ENCODE measurements at regions not wholly inside any gene's neighbourhood (a gene's known extent, or its start where the extent isn't known, plus 50 kb on each side); places are given as distances from the start of the nearest gene placed in this dataset.

DNA sequence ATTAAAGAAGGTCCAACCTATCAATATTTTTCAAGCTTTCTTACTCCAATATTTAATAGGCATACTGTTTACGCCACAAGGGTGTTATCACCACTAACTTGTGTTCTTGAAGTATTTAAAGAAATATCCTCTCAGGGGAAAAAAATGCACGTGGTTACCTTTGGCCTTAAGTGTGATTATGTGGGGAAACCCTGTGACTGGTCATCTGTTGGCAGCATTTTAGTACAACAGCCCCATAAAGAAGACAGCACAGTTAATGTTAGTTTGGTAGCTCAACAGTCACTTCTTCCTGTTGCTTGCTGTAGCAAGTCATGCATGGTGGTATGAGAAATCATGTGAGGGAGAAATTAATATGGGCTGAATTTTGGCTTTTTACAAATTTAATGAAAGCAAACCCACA is 1021.5 kb upstream of the TMEM132C start:
- TF ChIP-seq EZH2 (IDR thresholded peaks at IDR 0.05; ENCODE audit: insufficient read depth, poor library complexity, severe bottlenecking) (no peak), EZH2phosphoT487 (IDR thresholded peaks at IDR 0.05; ENCODE audit: insufficient read depth, low read depth) (no peak)

All from GM23248 (cell line).